Thoracic aorta (tissue), 2 donors: ENCODE measurements at regions not wholly inside any gene's neighbourhood (a gene's known extent, or its start where the extent isn't known, plus 50 kb on each side); places are given as distances from the start of the nearest gene placed in this dataset.

ENCODE experiments used
- ATAC-seq: fragments of 150-250 bp; one replicate; pipeline ENCODE4 v1.8.0; 2017; ENCODE audit warnings: low read depth; ENCODE audit not compliant: insufficient number of reproducible peaks, low FRiP score
- DNase-seq: peaks from one replicate; pipeline ENCODE4 v3.0.0-alpha.2; 2020; ENCODE audit warnings: low spot score
- H3K27ac ChIP-seq, 2 donors: fragments of 200-600 bp; sonication (generic); 1 replicate in 1 of 2; 2 replicates in 1 of 2; pipeline ENCODE4 v1.5.1; 2016; ENCODE audit warnings: mild to moderate bottlenecking in 2 of 2, moderate library complexity in 2 of 2
- H3K27me3 ChIP-seq: fragments of 200-600 bp; sonication (generic); replicated peaks from 2 replicates; pipeline ENCODE4 v1.6.0; 2016; ENCODE audit warnings: mild to moderate bottlenecking; ENCODE audit not compliant: insufficient read depth
- H3K36me3 ChIP-seq: fragments of 200-600 bp; sonication (generic); one replicate; pipeline ENCODE4 v1.5.1; 2016
- H3K4me1 ChIP-seq, 2 donors: fragments of 200-600 bp; sonication (generic); 1 replicate in 1 of 2; 2 replicates in 1 of 2; pipeline versions ENCODE4 v1.5.1 to v1.6.0; 2016; ENCODE audit warnings: low read depth in 2 of 2, mild to moderate bottlenecking in 1 of 2; ENCODE audit not compliant: control insufficient read depth in 1 of 2
- H3K4me3 ChIP-seq: fragments of 200-600 bp; sonication (generic); 2 replicates; pipeline ENCODE4 v1.5.1; 2016; ENCODE audit warnings: mild to moderate bottlenecking
- H3K9me3 ChIP-seq: fragments of 200-600 bp; sonication (generic); 2 replicates; pipeline ENCODE4 v1.5.1; 2016
- CTCF ChIP-seq: fragments of 200-600 bp; sonication (generic); IDR thresholded peaks from one replicate; pipeline ENCODE4 v1.5.1; 2019; ENCODE audit warnings: antibody characterized with exemption

DNA sequence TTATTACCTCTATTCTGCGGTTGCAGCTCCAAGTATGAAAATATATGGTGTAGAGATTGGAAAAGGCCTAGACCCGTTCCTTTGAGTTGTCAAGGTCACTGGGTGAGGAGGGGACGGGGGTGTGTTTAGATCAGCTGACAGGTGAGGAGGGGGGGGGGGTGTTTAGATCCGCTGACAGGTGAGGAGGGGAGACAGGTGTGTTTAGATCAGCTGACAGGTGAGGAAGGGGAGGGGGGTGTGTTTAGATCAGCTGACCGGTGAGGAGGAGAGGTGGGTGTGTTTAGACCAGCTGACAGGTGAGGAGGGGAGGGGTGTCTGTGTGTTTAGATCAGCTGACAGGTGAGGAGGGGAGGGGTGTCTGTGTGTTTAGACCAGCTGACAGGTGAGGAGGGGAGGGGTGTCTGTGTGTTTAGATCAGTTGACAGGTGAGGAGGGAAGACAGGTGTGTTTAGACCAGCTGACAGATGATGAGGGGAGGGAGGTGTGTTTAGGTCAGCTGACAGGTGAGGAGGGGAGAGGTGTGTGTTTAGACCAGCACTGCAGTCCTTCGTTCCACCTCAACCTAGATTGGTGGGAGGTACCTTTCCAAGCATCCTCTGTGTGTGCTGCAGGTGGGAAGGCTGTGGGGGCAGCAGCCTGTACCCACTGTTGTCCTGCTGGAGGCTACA is 655.0 kb upstream of the ADARB2 start:
- DNase-seq (no peak), ATAC-seq (no peak)
- no peaks in the 10 kb centered on the region for H3K36me3 ChIP-seq
- H3K4me1 ChIP-seq, result no peaks in the 10 kb centered on the region
- no peaks in the 10 kb centered on the region for H3K9me3 ChIP-seq
- H3K27ac ChIP-seq, result no peak overlapping the region
- no peak for TF ChIP-seq CTCF
- no peak overlapping the region for H3K4me3 ChIP-seq
- no peaks in the 10 kb centered on the region for H3K27me3 ChIP-seq

- Histone ChIP-seq H3K36me3 (no peaks in the 10 kb centered on the region), H3K27me3 (no peaks in the 10 kb centered on the region), H3K4me3 (no peak overlapping the region), H3K9me3 (no peaks in the 10 kb centered on the region), H3K27ac (no peak overlapping the region), H3K4me1 (no peaks in the 10 kb centered on the region)
- DNase-seq, result no peak
- no peak for TF ChIP-seq CTCF
- no peak for ATAC-seq
Observed at GRCh38 chr10:2387672-2388071, 650.3 kb upstream of the ADARB2 start.

- Histone ChIP-seq H3K36me3 (no peaks in the 10 kb centered on the region), H3K9me3 (no peaks in the 10 kb centered on the region), H3K4me3 (no peak overlapping the region), H3K4me1 (no peaks in the 10 kb centered on the region), H3K27me3 (no peaks in the 10 kb centered on the region), H3K27ac (no peak overlapping the region)
- no peak for DNase-seq
- no peak for ATAC-seq
- no peak for TF ChIP-seq CTCF
Observed at GRCh38 chr10:2387261-2387660, 649.9 kb upstream of the ADARB2 start.

DNA sequence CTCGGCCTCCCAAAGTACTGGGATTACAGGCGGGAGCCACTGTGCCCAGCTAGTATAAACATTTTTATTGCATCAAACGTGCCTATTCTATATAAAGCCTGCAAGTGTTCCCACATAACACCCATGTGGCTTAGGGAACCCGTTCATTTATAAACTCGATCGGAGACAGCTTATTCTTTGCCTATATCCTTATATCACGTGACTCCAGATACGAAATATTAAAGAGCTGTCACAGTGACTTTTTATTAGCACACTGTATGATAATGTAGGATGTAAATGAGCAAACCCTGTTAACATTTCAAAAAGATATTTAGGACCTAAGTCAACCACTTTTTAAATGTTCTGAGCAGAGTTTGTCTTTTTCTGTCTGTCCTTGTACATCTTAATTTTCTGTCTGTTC is 642.9 kb upstream of the ADARB2 start:
- Histone ChIP-seq H3K36me3 (no peaks in the 10 kb centered on the region), H3K9me3 (no peaks in the 10 kb centered on the region), H3K27ac (no peak overlapping the region), H3K27me3 (no peaks in the 10 kb centered on the region), H3K4me1 (no peaks in the 10 kb centered on the region), H3K4me3 (no peak overlapping the region)
- ATAC-seq, result no peak
- no peak for DNase-seq
- TF ChIP-seq CTCF, result no peak

DNA sequence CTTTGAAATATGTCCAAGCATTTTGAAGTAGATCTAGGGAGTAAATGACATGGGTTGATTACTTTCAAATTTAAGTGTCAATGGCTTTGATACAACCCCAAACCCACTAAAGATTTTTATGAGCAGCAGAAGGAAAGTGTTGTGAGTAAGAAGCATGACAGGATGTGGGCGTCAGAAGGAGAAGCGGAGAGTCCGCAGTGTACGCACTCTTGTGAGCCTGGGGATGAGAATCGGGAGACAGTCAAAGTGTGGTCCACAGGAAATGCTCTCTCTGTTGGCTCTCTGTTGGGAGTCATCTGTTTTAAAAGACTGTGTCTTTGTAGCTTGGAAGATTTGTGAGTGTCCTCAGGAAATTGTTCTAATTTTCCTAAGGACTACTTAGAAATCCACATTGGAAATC is 629.8 kb upstream of the ADARB2 start:
- no peak for ATAC-seq
- DNase-seq, result no peak
- H3K9me3 ChIP-seq, result no peaks in the 10 kb centered on the region
- no peaks in the 10 kb centered on the region for H3K36me3 ChIP-seq
- H3K4me3 ChIP-seq, result no peak overlapping the region
- H3K27ac ChIP-seq, result no peak overlapping the region
- H3K4me1 ChIP-seq, result no peaks in the 10 kb centered on the region
- TF ChIP-seq CTCF, result no peak
- H3K27me3 ChIP-seq, result no peaks in the 10 kb centered on the region
